Vagina (tissue), 2 donors: ENCODE measurements at regions not wholly inside any gene's neighbourhood (a gene's known extent, or its start where the extent isn't known, plus 50 kb on each side); places are given as distances from the start of the nearest gene placed in this dataset.

Experiments
- DNase-seq, 2 donors: peaks; one replicate each; pipeline ENCODE4 v3.0.0-alpha.2; 2017; ENCODE audit errors: extremely low spot score in 2 of 2
- H3K27ac ChIP-seq: fragments of 200-600 bp; sonication (generic); one replicate; pipeline ENCODE4 v1.5.1; 2019
- H3K27me3 ChIP-seq: fragments of 200-600 bp; sonication (generic); one replicate; pipeline ENCODE4 v1.5.1; 2019
- H3K36me3 ChIP-seq, 2 donors: fragments of 200-600 bp; sonication (generic); one replicate each; pipeline ENCODE4 v1.5.1; 2017 to 2019
- H3K4me1 ChIP-seq: fragments of 200-600 bp; sonication (generic); one replicate; pipeline ENCODE4 v1.5.1; 2019
- H3K4me3 ChIP-seq, 2 donors: fragments of 200-600 bp; sonication (generic); 1 replicate in 1 of 2; 2 replicates in 1 of 2; pipeline ENCODE4 v1.5.1; 2016 to 2019
- H3K9me3 ChIP-seq: fragments of 200-600 bp; sonication (generic); one replicate; pipeline ENCODE4 v1.5.1; 2019
- POLR2A ChIP-seq, 2 donors: fragments of 450-650 bp; IDR thresholded peaks; one replicate each; pipeline ENCODE4 v1.6.1; 2017; ENCODE audit warnings: antibody characterized with exemption in 2 of 2, mild to moderate bottlenecking in 2 of 2, moderate library complexity in 2 of 2
- POLR2AphosphoS5 ChIP-seq, 2 donors: sonication (generic); formaldehyde crosslinking; IDR thresholded peaks; one replicate each; pipeline ENCODE4 v1.9.0; 2017; ENCODE audit warnings: antibody characterized with exemption in 2 of 2, mild to moderate bottlenecking in 2 of 2, low read depth in 1 of 2; ENCODE audit not compliant: insufficient read depth in 1 of 2
- intact Hi-C: fragments of 100-400 bp; cut with DNase I; formaldehyde crosslinking; loops from one replicate; pipeline ENCODE4 v1.15.1; 2023
- TF ChIP-seq, protein P1 (sequence below), 3 experiments: fragments of 450-650 bp in 2 of 3; fragments of 200-600 bp in 1 of 3; sonication (generic) in 1 of 3; IDR thresholded peaks; one replicate each; pipeline ENCODE4 v1.5.1; 2017 to 2019; ENCODE audit warnings: antibody characterized with exemption in 3 of 3, mild to moderate bottlenecking in 2 of 3, moderate library complexity in 2 of 3

DNA sequence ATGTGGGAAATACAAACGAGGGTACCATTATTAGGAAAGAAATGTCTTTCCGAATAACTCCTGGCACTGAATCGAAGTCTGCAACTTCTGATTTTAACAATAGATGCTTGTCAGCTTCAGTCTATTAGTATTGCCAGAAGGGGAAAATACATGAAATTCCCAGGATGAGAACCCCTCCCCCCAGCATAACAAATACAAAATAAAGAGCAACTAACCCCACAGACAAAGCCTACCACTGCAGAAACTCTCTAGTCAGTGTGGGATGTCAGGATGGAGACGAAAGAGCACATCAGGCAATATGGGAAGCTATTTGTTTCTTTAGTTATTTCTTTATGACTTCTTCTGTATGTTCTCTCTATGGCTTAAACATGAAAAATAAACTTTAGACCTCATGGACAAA, 365.0 kb upstream of the CDH2 start:
- intact Hi-C loops = no loop called here
- no peak overlapping the region for H3K27ac ChIP-seq
- no peaks in the 10 kb centered on the region for H3K4me1 ChIP-seq
- H3K27me3 ChIP-seq = no peaks in the 10 kb centered on the region
- no peak overlapping the region for H3K4me3 ChIP-seq
- no peaks in the 10 kb centered on the region for H3K36me3 ChIP-seq
- TF ChIP-seq POLR2AphosphoS5 (IDR thresholded peaks at IDR 0.05; ENCODE audit: insufficient read depth in 1 of 2, low read depth in 1 of 2) = no peak
- TF ChIP-seq, protein P1, sequence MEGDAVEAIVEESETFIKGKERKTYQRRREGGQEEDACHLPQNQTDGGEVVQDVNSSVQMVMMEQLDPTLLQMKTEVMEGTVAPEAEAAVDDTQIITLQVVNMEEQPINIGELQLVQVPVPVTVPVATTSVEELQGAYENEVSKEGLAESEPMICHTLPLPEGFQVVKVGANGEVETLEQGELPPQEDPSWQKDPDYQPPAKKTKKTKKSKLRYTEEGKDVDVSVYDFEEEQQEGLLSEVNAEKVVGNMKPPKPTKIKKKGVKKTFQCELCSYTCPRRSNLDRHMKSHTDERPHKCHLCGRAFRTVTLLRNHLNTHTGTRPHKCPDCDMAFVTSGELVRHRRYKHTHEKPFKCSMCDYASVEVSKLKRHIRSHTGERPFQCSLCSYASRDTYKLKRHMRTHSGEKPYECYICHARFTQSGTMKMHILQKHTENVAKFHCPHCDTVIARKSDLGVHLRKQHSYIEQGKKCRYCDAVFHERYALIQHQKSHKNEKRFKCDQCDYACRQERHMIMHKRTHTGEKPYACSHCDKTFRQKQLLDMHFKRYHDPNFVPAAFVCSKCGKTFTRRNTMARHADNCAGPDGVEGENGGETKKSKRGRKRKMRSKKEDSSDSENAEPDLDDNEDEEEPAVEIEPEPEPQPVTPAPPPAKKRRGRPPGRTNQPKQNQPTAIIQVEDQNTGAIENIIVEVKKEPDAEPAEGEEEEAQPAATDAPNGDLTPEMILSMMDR (IDR thresholded peaks at IDR 0.05) = no peak
- TF ChIP-seq POLR2A (IDR thresholded peaks at IDR 0.05) = no peak
- no peaks in the 10 kb centered on the region for H3K9me3 ChIP-seq
- DNase-seq = no peak

GRCh38 chr18:28541276-28541930, 364.5 kb upstream of the CDH2 start:
- intact Hi-C loops = no loop called here
- no peak for DNase-seq
- no peaks in the 10 kb centered on the region for H3K27me3 ChIP-seq
- no peaks in the 10 kb centered on the region for H3K4me1 ChIP-seq
- H3K27ac ChIP-seq = no peak overlapping the region
- TF ChIP-seq POLR2AphosphoS5 (IDR thresholded peaks at IDR 0.05; ENCODE audit: insufficient read depth in 1 of 2, low read depth in 1 of 2) (no peak), POLR2A (IDR thresholded peaks at IDR 0.05) (no peak)
- TF ChIP-seq, protein P1 (IDR thresholded peaks at IDR 0.05) = no peak
- H3K9me3 ChIP-seq = no peaks in the 10 kb centered on the region
- H3K36me3 ChIP-seq = no peaks in the 10 kb centered on the region
- H3K4me3 ChIP-seq = no peak overlapping the region

DNA sequence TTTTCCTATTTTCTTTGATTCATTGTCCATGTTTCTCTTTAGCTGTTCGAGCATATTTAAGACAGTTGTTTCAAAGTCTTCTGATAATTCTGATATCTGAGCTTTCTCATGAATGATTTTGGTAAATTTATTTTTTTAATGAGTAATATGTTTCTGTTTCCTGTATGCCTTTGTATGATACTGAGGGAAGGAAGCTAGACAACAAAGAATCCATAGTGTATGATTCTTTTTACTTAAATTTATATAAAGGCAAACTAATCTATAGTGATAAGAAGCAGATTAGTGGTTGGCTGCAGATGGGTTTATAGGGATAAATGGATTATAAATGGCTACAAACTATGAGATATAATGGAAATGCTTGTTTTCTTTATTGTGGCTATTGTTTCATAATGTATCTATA, 352.7 kb upstream of the CDH2 start:
- Histone ChIP-seq H3K4me1 (no peaks in the 10 kb centered on the region), H3K36me3 (no peaks in the 10 kb centered on the region), H3K27me3 (no peaks in the 10 kb centered on the region), H3K9me3 (no peaks in the 10 kb centered on the region), H3K4me3 (no peak overlapping the region), H3K27ac (no peak overlapping the region)
- DNase-seq = no peak
- intact Hi-C loops = no loop called here
- TF ChIP-seq POLR2AphosphoS5 (IDR thresholded peaks at IDR 0.05; ENCODE audit: insufficient read depth in 1 of 2, low read depth in 1 of 2) (no peak), POLR2A (IDR thresholded peaks at IDR 0.05) (no peak)
- TF ChIP-seq, protein P1 (IDR thresholded peaks at IDR 0.05) = no peak

- intact Hi-C loops = no loop called here
- no peak overlapping the region for H3K27ac ChIP-seq
- no peaks in the 10 kb centered on the region for H3K9me3 ChIP-seq
- DNase-seq = no peak
- no peaks in the 10 kb centered on the region for H3K4me1 ChIP-seq
- TF ChIP-seq POLR2AphosphoS5 (IDR thresholded peaks at IDR 0.05; ENCODE audit: insufficient read depth in 1 of 2, low read depth in 1 of 2) = no peak
- no peak for TF ChIP-seq POLR2A (IDR thresholded peaks at IDR 0.05)
- TF ChIP-seq, protein P1 (IDR thresholded peaks at IDR 0.05) = no peak
- H3K27me3 ChIP-seq = no peaks in the 10 kb centered on the region
- no peak overlapping the region for H3K4me3 ChIP-seq
- H3K36me3 ChIP-seq = no peaks in the 10 kb centered on the region
Observed at GRCh38 chr18:28526196-28526595, 349.3 kb upstream of the CDH2 start.

GRCh38 chr18:28523758-28524475, 347.0 kb upstream of the CDH2 start:
- DNase-seq = no peak
- Histone ChIP-seq H3K36me3 (no peaks in the 10 kb centered on the region), H3K4me1 (no peaks in the 10 kb centered on the region), H3K27ac (no peak overlapping the region), H3K9me3 (no peaks in the 10 kb centered on the region), H3K4me3 (no peak overlapping the region), H3K27me3 (no peaks in the 10 kb centered on the region)
- intact Hi-C loops = no loop called here
- TF ChIP-seq, protein P1 (IDR thresholded peaks at IDR 0.05) = no peak
- no peak for TF ChIP-seq POLR2AphosphoS5 (IDR thresholded peaks at IDR 0.05; ENCODE audit: insufficient read depth in 1 of 2, low read depth in 1 of 2)
- no peak for TF ChIP-seq POLR2A (IDR thresholded peaks at IDR 0.05)
